ENCODE measurements at regions not wholly inside any gene's neighbourhood (a gene's known extent, or its start where the extent isn't known, plus 50 kb on each side); places are given as distances from the start of the nearest gene placed in this dataset.
A peak's percentile ranks its signal among the peaks of the same experiment; 100 is the strongest.

- H2AFZ ChIP-seq = no peak overlapping the region
- no peak overlapping the region for H3K4me3 ChIP-seq
- no peaks in the 10 kb centered on the region for H3K9me2 ChIP-seq (replicated peaks; ENCODE audit: insufficient read depth)
- H3K36me3 ChIP-seq (replicated peaks; ENCODE audit: insufficient read depth, low read depth) = no peaks in the 10 kb centered on the region
- TF ChIP-seq EZH2 (IDR thresholded peaks at IDR 0.05; ENCODE audit: borderline replicate concordance) (no peak), EZH2phosphoT487 (IDR thresholded peaks at IDR 0.05; ENCODE audit: low read depth, severe bottlenecking, unreplicated experiment) (no peak), CTCF (IDR thresholded peaks at IDR 0.05; ENCODE audit: poor library complexity) (no peak)
- H3K4me1 ChIP-seq (ENCODE audit: insufficient read depth) = no peaks in the 10 kb centered on the region
- no peaks in the 10 kb centered on the region for H4K20me1 ChIP-seq (ENCODE audit: insufficient read depth, poor library complexity, severe bottlenecking)
- 56% methylated on average over 4 of the region's 4 CpGs for WGBS (ENCODE audit: low lambda C conversion rate, missing lambda C conversion rate)
- H3K79me2 ChIP-seq = no peaks in the 10 kb centered on the region
- peak; percentile 40 for DNase-seq (ENCODE audit: low spot score)
- no peak overlapping the region for H3K27ac ChIP-seq
- H3K4me2 ChIP-seq = no peak overlapping the region
- H3K27me3 ChIP-seq = no peaks in the 10 kb centered on the region
- no peaks in the 10 kb centered on the region for H3K9me3 ChIP-seq (ENCODE audit: low read depth)
Measured at GRCh38 chr1:14522926-14523241, 75.6 kb upstream of the KAZN start.

DNA sequence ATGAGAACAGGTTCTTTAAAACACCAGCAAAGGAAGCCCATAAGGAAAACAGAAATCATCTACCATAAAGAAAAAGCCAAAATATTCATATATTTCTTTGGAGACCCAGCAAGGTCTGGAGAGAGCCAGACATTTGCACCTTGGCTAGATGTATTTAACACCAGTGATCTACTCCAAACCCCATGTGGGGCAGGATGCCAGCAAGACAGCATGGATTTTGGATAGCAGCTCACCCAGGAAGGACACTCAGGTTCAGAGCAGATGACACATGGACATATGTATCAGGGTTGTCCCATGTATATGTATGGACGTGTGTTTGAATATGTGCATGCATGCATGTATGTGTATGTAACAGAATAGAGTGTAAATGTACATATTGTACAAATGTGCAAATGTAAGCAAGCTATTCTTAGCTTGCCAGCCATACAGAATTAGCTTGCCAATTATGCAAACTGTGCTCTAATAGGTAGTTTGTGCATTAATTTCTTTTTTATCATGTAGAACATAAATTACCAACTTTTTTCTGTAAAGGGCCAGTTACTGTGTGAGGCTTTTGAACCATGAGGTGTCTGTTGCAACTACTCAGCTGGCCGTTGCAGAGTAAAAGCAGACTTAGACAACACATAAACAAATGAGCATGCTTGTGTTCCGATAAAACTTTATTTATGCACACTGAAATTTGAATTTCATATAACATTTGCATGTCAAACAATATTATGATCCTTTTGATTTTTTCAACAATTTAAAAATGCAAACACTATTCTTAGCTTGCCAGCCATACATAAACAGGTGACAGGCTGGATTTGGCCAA is 73.5 kb upstream of the KAZN start:
- 85% methylated on average over 3 of the region's 3 CpGs for WGBS (ENCODE audit: low lambda C conversion rate, missing lambda C conversion rate)
- no peak for DNase-seq (ENCODE audit: low spot score)
- H3K36me3 ChIP-seq (replicated peaks; ENCODE audit: insufficient read depth, low read depth) = no peaks in the 10 kb centered on the region
- H3K4me1 ChIP-seq (ENCODE audit: insufficient read depth) = no peaks in the 10 kb centered on the region
- no peaks in the 10 kb centered on the region for H3K27me3 ChIP-seq
- H3K4me3 ChIP-seq = no peak overlapping the region
- H3K9me3 ChIP-seq (ENCODE audit: low read depth) = no peaks in the 10 kb centered on the region
- H3K79me2 ChIP-seq = no peaks in the 10 kb centered on the region
- no peak for TF ChIP-seq EZH2 (IDR thresholded peaks at IDR 0.05; ENCODE audit: borderline replicate concordance)
- no peak for TF ChIP-seq EZH2phosphoT487 (IDR thresholded peaks at IDR 0.05; ENCODE audit: low read depth, severe bottlenecking, unreplicated experiment)
- no peak for TF ChIP-seq CTCF (IDR thresholded peaks at IDR 0.05; ENCODE audit: poor library complexity)
- H2AFZ ChIP-seq = no peak overlapping the region
- H4K20me1 ChIP-seq (ENCODE audit: insufficient read depth, poor library complexity, severe bottlenecking) = no peaks in the 10 kb centered on the region
- no peak overlapping the region for H3K4me2 ChIP-seq
- no peaks in the 10 kb centered on the region for H3K9me2 ChIP-seq (replicated peaks; ENCODE audit: insufficient read depth)
- H3K27ac ChIP-seq = no peak overlapping the region

- WGBS (ENCODE audit: low lambda C conversion rate, missing lambda C conversion rate) = 68% methylated on average over 2 of the region's 2 CpGs
- no peaks in the 10 kb centered on the region for H3K9me2 ChIP-seq (replicated peaks; ENCODE audit: insufficient read depth)
- H3K27ac ChIP-seq = no peak overlapping the region
- no peak overlapping the region for H3K4me3 ChIP-seq
- H4K20me1 ChIP-seq (ENCODE audit: insufficient read depth, poor library complexity, severe bottlenecking) = no peaks in the 10 kb centered on the region
- H3K27me3 ChIP-seq = no peaks in the 10 kb centered on the region
- no peak overlapping the region for H3K4me2 ChIP-seq
- H3K4me1 ChIP-seq (ENCODE audit: insufficient read depth) = no peaks in the 10 kb centered on the region
- no peak overlapping the region for H2AFZ ChIP-seq
- no peaks in the 10 kb centered on the region for H3K79me2 ChIP-seq
- TF ChIP-seq EZH2 (IDR thresholded peaks at IDR 0.05; ENCODE audit: borderline replicate concordance) (no peak), CTCF (IDR thresholded peaks at IDR 0.05; ENCODE audit: poor library complexity) (no peak), EZH2phosphoT487 (IDR thresholded peaks at IDR 0.05; ENCODE audit: low read depth, severe bottlenecking, unreplicated experiment) (no peak)
- no peaks in the 10 kb centered on the region for H3K36me3 ChIP-seq (replicated peaks; ENCODE audit: insufficient read depth, low read depth)
- DNase-seq (ENCODE audit: low spot score) = no peak
- H3K9me3 ChIP-seq (ENCODE audit: low read depth) = no peaks in the 10 kb centered on the region
Measured at GRCh38 chr1:14529475-14529874, 69.0 kb upstream of the KAZN start.

Measured in hepatocyte (in vitro differentiated cells).